HEK293 (cell line): ENCODE measurements at regions not wholly inside any gene's neighbourhood (a gene's known extent, or its start where the extent isn't known, plus 50 kb on each side); places are given as distances from the start of the nearest gene placed in this dataset.

Source experiments
- CTCF ChIA-PET: fragments of 350-600 bp; formaldehyde crosslinking; extraction: SDS; loops from one replicate; lab custom pipeline; 2021; ENCODE audit warnings: antibody characterized with exemption; lab: Yijun Ruan, JAX
- POLR2A ChIA-PET: fragments of 300-600 bp; formaldehyde crosslinking; extraction: SDS; loops from one replicate; lab custom pipeline; 2020; ENCODE audit warnings: antibody characterized with exemption, inconsistent platforms; lab: Yijun Ruan, JAX
- H3K27ac ChIP-seq: fragments of 200-500 bp; sonication (Bioruptor generic); 2 replicates; pipeline ENCODE4 v1.5.1; 2014; ENCODE audit warnings: low read depth, low read length, control low read depth, inconsistent platforms; ENCODE audit errors: extremely low read depth
- H3K36me3 ChIP-seq, 2 experiments: fragments of 200-500 bp in 1 of 2; sonication (Bioruptor generic) in 1 of 2; 1 replicate in 1 of 2; 2 replicates in 1 of 2; pipeline ENCODE4 v1.5.1; 2014 to 2017; ENCODE audit warnings: inconsistent platforms in 2 of 2, low read length in 2 of 2; ENCODE audit not compliant: control insufficient read depth in 2 of 2, insufficient read depth in 1 of 2
- H3K4me1 ChIP-seq: fragments of 200-500 bp; sonication (Bioruptor generic); 2 replicates; pipeline ENCODE4 v1.5.1; 2014; ENCODE audit warnings: mild to moderate bottlenecking, low read length, inconsistent platforms; ENCODE audit not compliant: control insufficient read depth, insufficient read depth
- H3K4me3 ChIP-seq: 2 replicates; pipeline ENCODE4 v1.5.1; 2011; ENCODE audit warnings: low read depth, mild to moderate bottlenecking, control low read depth, low read length, moderate library complexity
- H3K9me3 ChIP-seq: fragments of 200-500 bp; sonication (Bioruptor generic); 2 replicates; pipeline ENCODE4 v1.5.1; 2014; ENCODE audit warnings: low read depth, low read length, inconsistent platforms; ENCODE audit not compliant: control insufficient read depth, insufficient read depth
- CTCF ChIP-seq: fragments of 450-650 bp; formaldehyde crosslinking; IDR thresholded peaks from 2 replicates; pipeline ENCODE4 v1.5.1; 2016; ENCODE audit warnings: missing biosample characterization, missing genetic modification characterization
- MYNN ChIP-seq: fragments of 450-650 bp; formaldehyde crosslinking; IDR thresholded peaks from 2 replicates; pipeline ENCODE4 v1.5.1; 2016; ENCODE audit warnings: missing biosample characterization, missing genetic modification characterization, borderline replicate concordance
- PATZ1 ChIP-seq: fragments of 450-650 bp; formaldehyde crosslinking; IDR thresholded peaks from 2 replicates; pipeline ENCODE4 v1.5.1; 2016; ENCODE audit warnings: missing biosample characterization, missing genetic modification characterization
- PRDM10 ChIP-seq: fragments of 450-650 bp; formaldehyde crosslinking; IDR thresholded peaks from 2 replicates; pipeline ENCODE4 v1.5.1; 2016; ENCODE audit warnings: missing biosample characterization, missing genetic modification characterization
- PRDM6 ChIP-seq: fragments of 450-650 bp; formaldehyde crosslinking; IDR thresholded peaks from 2 replicates; pipeline ENCODE4 v1.5.1; 2017; ENCODE audit warnings: missing biosample characterization, missing genetic modification characterization
- RBAK ChIP-seq: fragments of 450-650 bp; formaldehyde crosslinking; IDR thresholded peaks from 2 replicates; pipeline ENCODE4 v1.5.1; 2016; ENCODE audit warnings: missing biosample characterization, missing genetic modification characterization
- SALL2 ChIP-seq: fragments of 450-650 bp; formaldehyde crosslinking; IDR thresholded peaks from 2 replicates; pipeline ENCODE4 v1.5.0; 2017; ENCODE audit warnings: missing biosample characterization, mild to moderate bottlenecking, missing genetic modification characterization, borderline replicate concordance
- SP2 ChIP-seq: fragments of 450-650 bp; formaldehyde crosslinking; IDR thresholded peaks from 2 replicates; pipeline ENCODE4 v1.5.1; 2016; ENCODE audit warnings: missing biosample characterization, missing genetic modification characterization
- ZFP41 ChIP-seq: fragments of 450-650 bp; formaldehyde crosslinking; IDR thresholded peaks from 2 replicates; pipeline ENCODE4 v1.5.1; 2016; ENCODE audit warnings: missing biosample characterization, missing genetic modification characterization, borderline replicate concordance
- ZNF175 ChIP-seq: fragments of 450-650 bp; formaldehyde crosslinking; IDR thresholded peaks from 2 replicates; pipeline ENCODE4 v1.5.1; 2016; ENCODE audit warnings: missing biosample characterization, missing genetic modification characterization
- ZNF2 ChIP-seq: fragments of 450-650 bp; formaldehyde crosslinking; IDR thresholded peaks from 2 replicates; pipeline ENCODE4 v1.5.1; 2016; ENCODE audit warnings: missing biosample characterization, missing genetic modification characterization
- ZNF26 ChIP-seq: fragments of 450-650 bp; formaldehyde crosslinking; IDR thresholded peaks from 2 replicates; pipeline ENCODE4 v1.5.1; 2016; ENCODE audit warnings: missing biosample characterization, missing genetic modification characterization
- ZNF311 ChIP-seq: fragments of 450-650 bp; formaldehyde crosslinking; IDR thresholded peaks from 2 replicates; pipeline ENCODE4 v1.5.1; 2017; ENCODE audit warnings: missing biosample characterization, missing genetic modification characterization, borderline replicate concordance
- ZNF529 ChIP-seq: fragments of 450-650 bp; formaldehyde crosslinking; IDR thresholded peaks from 2 replicates; pipeline ENCODE4 v1.5.1; 2017; ENCODE audit warnings: missing genetic modification characterization, missing biosample characterization; ENCODE audit not compliant: insufficient replicate concordance
- ZNF549 ChIP-seq: fragments of 450-650 bp; IDR thresholded peaks from 2 replicates; pipeline ENCODE4 v1.5.1; 2018; ENCODE audit warnings: missing biosample characterization, missing genetic modification characterization, mild to moderate bottlenecking, inconsistent platforms, moderate library complexity
- ZNF558 ChIP-seq: fragments of 450-650 bp; formaldehyde crosslinking; IDR thresholded peaks from 2 replicates; pipeline ENCODE4 v1.5.1; 2016; ENCODE audit warnings: missing biosample characterization, missing genetic modification characterization
- ZNF624 ChIP-seq: fragments of 450-650 bp; formaldehyde crosslinking; IDR thresholded peaks from 2 replicates; pipeline ENCODE4 v1.5.1; 2017; ENCODE audit warnings: missing biosample characterization, missing genetic modification characterization
- ZNF701 ChIP-seq: fragments of 450-650 bp; formaldehyde crosslinking; IDR thresholded peaks from 2 replicates; pipeline ENCODE4 v1.5.1; 2016; ENCODE audit warnings: missing biosample characterization, missing genetic modification characterization
- ZNF707 ChIP-seq: fragments of 450-650 bp; formaldehyde crosslinking; IDR thresholded peaks from 2 replicates; pipeline ENCODE4 v1.5.1; 2016; ENCODE audit warnings: missing biosample characterization, missing genetic modification characterization

- TF ChIP-seq PATZ1 (tag by site-specific recombination), result no peak
- TF ChIP-seq ZNF175 (tag by site-specific recombination), result no peak
- peak; percentile 87; the same call in 1 of the 2 replicates for TF ChIP-seq MYNN
- no peak for TF ChIP-seq ZNF701 (tag by site-specific recombination)
- TF ChIP-seq ZNF311 (tag by site-specific recombination), result no peak
- TF ChIP-seq ZNF2 (tag by site-specific recombination), result no peak
- TF ChIP-seq ZNF624 (tag by site-specific recombination), result no peak
- no peak for TF ChIP-seq ZNF549
- no peak for TF ChIP-seq ZNF707 (tag by site-specific recombination)
- TF ChIP-seq PRDM10, result no peak
- TF ChIP-seq, all 188 proteins: peak for 26
Observed at GRCh38 chr2:160666154-160667060, 172.8 kb upstream of the RBMS1 start (continued).

GRCh38 chr2:160667811-160668210 is 174.2 kb upstream of the RBMS1 start:
- ChIA-PET CTCF (no interaction called here), POLR2A (no interaction called here)
- H3K9me3 ChIP-seq, result no peaks in the 10 kb centered on the region
- no peak overlapping the region for H3K27ac ChIP-seq
- H3K4me3 ChIP-seq, result no peak overlapping the region
- TF ChIP-seq ZFP41 (tag by site-specific recombination) (no peak), SP2 (tag by site-specific recombination) (no peak)
- peaks cover 8% of the 10 kb centered on the region; the same call in 1 of the 2 replicates for H3K4me1 ChIP-seq
- H3K36me3 ChIP-seq, result no peaks in the 10 kb centered on the region

- peaks cover 8% of the 10 kb centered on the region; the same call in 1 of the 2 replicates for H3K4me1 ChIP-seq
- no peaks in the 10 kb centered on the region for H3K36me3 ChIP-seq
- ChIA-PET CTCF (interaction anchor here (1.0 kb wide), 1 partner anchor 21 kb away, joined by 3 read pairs; no protein-coding TSS in a partner anchor), POLR2A (no interaction called here)
- no peak overlapping the region for H3K4me3 ChIP-seq
- no peaks in the 10 kb centered on the region for H3K9me3 ChIP-seq
- H3K27ac ChIP-seq, result no peak overlapping the region
- TF ChIP-seq ZNF26 (tag by site-specific recombination) (no peak), ZNF529 (tag by site-specific recombination) (no peak), RBAK (tag by site-specific recombination) (no peak), SALL2 (no peak), CTCF (no peak), PATZ1 (tag by site-specific recombination) (no peak), ZNF558 (no peak), PRDM6 (tag by site-specific recombination) (no peak)
Observed at GRCh38 chr2:160670618-160671017, 177.0 kb upstream of the RBMS1 start.
